MV-4-11 (cell line): ENCODE measurements at regions not wholly inside any gene's neighbourhood (a gene's known extent, or its start where the extent isn't known, plus 50 kb on each side); places are given as distances from the start of the nearest gene placed in this dataset.

Experiments used
- DNase-seq: peaks from one replicate; lab custom pipeline; 2025; lab: John Stamatoyannopoulos, UW

GRCh38 chr5:76030343-76030742, 52.8 kb upstream of the SV2C start:
- DNase-seq = no peak

DNA sequence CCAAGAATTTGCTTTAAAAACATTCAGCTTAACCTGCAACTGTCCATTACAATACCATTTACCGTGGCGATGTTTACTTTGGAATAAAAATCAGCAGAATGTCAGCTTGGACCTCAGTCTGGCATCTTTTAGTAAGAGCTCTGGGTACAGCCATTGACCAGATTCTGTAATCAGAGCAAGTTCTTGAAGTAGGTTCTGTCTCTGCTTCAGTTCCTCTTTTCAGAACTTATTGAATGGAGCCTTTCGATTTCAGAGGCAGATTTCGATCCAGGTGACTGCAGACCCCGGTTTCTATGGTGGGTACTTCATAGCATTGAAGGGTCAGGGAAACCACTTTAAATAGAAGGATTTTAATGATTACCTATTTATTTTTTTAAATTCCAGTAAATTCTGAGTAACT, 53.4 kb upstream of the SV2C start:
- DNase-seq = peak; percentile 12

DNA sequence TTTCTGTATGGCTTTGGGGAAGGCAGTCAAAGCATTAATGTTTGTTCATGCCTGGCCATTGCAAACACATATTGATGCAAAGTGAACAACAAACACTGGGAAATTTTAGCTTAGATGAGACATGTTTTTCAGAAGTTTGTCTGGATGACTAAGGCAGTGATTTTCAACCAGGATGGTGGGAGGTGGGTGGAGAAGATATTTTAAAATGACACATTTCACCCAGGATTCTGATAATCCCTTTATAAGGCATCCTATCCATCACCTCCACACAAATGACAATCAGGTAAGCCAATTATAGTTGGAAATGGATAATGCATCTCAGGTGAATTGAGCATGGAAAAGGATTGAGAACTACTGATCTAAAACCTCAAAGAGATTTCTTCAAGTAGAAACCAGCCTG, 57.4 kb upstream of the SV2C start:
- DNase-seq = no peak

DNA sequence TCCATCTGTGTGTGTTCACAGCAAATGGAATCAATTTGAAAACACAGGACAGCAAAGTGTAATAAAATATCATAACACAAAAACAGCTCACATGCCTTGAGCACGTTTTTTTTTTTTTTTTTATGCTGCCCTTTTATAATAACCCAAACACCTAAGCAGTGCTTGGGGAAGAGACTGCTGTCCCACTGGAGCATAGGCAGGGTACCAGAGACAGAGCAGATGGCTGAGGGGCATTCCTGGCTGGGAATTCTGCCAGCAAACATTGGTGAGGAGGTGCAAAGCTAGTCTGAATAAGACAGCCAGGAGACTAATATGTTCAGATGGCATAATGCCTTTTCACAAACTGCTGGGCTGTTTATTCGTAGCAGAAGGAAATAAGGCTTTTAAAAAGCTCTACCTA, 58.1 kb upstream of the SV2C start:
- no peak for DNase-seq

- DNase-seq = no peak
Measured at GRCh38 chr5:76022611-76023010, 60.6 kb upstream of the SV2C start.

DNA sequence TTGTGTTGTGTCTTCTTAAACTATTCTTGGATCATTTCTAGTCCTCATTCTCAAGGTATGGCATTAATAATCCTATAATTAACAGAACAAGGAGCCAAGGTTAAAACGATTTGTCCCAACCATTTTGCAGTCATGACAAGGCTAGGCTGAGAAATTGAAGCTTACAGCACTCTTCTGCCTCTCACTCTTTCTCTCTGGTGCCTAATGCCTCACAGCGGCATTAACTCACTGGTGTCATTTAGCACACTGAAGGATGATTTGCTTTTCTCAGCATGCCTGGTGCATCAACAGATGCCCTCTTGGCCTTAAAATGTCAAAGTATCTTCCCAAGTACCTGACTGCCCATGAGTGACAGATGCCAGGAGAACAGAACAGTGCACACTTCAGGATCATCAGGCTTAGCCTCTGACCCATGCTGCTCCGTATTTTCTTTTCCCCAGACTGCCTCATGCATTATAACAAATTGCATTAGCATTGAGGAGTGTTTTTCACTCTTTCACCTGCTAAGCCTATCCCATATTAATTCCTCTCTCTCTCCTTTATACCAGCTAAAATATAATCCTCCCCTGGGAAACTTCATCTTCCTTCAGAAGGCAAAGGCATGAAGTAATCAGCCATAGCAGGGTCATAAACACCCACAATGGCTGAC, 61.1 kb upstream of the SV2C start:
- no peak for DNase-seq

GRCh38 chr5:76016258-76016657, 66.9 kb upstream of the SV2C start:
- DNase-seq = no peak

DNA sequence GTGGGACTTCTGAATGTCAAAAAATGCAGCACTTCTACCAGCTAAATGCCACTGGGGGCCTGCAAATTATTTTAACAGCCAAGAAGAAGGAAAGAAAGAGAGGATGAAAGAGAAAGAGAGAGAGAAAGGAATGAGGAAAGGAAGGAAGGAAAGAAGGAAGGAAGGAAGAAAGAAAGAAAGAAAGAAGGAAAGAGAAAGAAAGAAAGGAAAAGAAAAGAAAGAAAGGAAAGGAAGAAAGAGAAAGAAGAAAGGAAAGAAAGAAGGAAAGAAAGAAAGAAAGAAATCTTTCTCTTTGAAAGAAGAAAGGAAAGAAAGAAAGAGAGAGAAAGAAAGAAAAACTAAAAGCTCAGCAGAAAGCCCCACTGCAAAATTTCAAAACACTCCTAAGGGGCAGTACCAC, 69.2 kb upstream of the SV2C start:
- no peak for DNase-seq

- no peak for DNase-seq
Measured at GRCh38 chr5:76007904-76008303, 75.3 kb upstream of the SV2C start.

- no peak for DNase-seq
Measured at GRCh38 chr5:76000582-76000981, 82.6 kb upstream of the SV2C start.

- peak; percentile 55 for DNase-seq
Measured at GRCh38 chr5:75993643-75994520, 89.3 kb upstream of the SV2C start.

DNA sequence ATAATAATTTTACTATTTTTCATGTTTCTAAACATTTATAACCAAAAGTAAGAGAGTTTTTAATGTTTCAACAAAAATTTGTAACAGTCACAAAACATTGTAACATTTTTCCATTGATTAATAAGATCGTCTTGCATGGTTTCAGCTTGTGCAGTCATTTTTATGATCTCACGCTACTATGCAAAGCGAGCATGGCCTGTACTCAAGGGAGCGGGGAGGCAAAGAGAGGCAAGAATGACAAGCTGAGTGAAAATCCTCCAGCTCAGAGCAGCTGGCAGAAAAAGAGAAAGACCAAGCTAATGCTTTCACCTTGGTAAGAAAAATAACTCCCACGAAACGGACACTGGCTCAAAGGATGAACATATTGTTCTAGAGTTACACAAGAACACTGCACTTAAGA, 90.0 kb upstream of the SV2C start:
- no peak for DNase-seq

DNA sequence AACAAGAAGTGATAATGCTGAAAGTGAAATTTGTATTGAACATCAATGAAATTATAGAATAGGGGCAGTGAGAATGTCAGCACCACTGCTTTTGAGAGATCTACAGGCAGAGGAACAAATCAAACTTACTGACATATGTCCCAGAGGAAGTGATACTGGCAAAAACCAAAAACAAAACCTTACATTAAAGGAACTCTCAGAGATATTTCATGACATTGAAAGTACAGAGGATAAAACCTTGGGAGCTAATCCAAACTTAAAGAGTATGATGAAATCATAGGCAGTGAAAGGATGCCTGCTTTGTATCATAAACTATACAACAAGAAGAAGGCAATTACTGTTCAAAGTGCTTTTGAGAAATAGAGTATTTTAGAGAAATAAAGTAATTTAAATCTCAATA, 90.4 kb upstream of the SV2C start:
- DNase-seq = peak; percentile 83

GRCh38 chr5:75985077-75985476, 98.1 kb upstream of the SV2C start:
- no peak for DNase-seq

DNA sequence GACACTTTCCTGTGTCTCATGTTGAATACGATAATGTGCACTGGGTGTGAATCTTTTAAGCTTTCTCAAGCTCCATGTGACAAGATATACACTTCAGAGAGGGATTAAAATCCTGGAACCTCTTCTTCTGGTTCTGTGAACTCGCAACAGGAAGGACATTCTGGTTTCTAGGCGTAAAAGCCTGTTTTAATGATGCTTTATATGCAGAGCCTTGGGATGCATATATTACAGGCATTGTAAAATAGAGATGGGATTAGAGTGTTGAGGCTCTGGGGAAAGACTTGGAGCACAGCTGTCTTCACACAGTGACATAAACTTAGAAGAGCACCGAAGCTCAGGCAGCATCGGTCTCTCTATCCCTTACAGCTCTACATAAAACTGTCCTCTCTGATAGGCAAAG, 107.7 kb upstream of the SV2C start:
- no peak for DNase-seq

DNA sequence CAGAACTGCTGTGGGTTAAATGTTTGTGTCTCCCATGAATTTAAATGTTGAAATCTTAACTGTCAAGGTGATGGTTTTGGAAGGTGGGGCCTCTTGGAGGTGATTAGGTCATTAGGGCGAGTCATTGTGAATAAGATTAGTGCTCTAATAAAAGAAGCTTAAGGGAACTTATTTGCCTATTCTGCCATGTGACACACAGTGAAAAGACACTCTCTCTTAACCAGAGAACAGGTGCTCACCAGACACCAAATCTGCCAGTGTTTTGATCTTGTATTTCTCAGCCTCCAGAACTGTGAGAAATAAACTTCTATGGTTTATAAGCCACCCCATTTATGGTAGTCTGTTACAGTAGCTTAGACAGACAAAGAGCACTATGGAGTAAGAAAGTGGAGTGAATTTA, 117.9 kb upstream of the SV2C start:
- DNase-seq = no peak

GRCh38 chr5:75964008-75964407, 119.2 kb upstream of the SV2C start:
- peak; percentile 92 for DNase-seq

DNA sequence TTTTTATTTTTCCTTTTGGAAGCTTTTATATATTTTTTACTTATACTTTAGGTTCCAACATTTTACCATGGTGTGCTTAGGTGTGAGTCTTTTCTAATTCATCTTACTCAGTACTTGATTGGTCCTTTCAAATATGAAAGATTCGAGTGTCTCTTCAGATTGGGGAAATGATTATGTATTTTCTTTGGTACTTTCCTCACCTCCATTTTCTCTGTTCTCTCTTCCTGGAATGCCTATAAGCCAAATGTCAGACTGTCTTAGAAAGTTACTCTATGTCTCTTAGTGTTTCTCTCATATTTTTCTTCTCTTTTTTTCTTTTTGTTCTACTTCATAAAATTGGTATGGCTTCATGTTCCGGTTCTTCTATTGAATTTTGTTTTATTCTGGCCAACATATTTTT, 119.6 kb upstream of the SV2C start:
- no peak for DNase-seq

DNA sequence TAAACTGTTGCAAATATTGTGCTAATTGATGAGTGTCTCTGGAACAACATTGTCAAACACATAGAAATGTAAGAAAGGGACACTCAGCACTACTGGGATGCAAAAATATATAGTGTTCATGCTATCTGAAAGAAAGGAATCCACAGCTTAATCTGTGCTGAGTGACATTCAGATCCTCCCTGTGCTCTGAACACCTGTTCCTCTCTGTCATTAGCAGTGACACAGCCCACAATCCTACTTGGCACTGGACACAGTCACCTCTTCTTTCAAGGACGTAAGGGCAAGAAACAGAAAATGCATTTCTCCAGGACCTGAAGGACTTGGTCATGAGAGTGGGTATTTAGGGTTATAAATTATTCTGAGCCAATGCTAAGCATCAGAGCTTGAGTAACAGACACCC, 121.4 kb upstream of the SV2C start:
- DNase-seq = no peak

- no peak for DNase-seq
Measured at GRCh38 chr5:75960129-75960528, 123.1 kb upstream of the SV2C start.

GRCh38 chr5:75952963-75953362, 130.2 kb upstream of the SV2C start:
- no peak for DNase-seq

- no peak for DNase-seq
Measured at GRCh38 chr5:75952291-75952690, 130.9 kb upstream of the SV2C start.

DNA sequence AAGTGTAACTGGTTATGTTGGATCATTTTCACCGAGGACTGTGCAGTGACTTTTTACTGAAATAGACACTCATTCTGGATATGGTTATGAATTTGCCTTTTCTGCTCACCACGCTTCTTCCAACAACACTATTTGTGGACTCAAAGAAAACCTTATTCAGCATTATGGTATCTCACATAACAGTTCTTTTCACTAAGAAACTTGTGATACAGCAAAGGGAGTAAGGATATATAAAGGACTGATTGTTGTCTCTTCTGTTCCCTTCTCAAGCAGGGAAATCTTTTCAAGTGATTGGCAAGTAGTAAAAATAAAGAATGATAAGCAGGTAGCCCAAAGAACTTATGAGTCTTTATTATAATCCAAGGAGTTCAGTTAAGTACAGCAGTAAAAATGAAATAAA, 131.5 kb upstream of the SV2C start:
- DNase-seq = no peak

- DNase-seq = peak; percentile 11
Measured at GRCh38 chr5:75951158-75951557, 132.0 kb upstream of the SV2C start.
